MM.1S (cell line): ENCODE measurements at regions not wholly inside any gene's neighbourhood (a gene's known extent, or its start where the extent isn't known, plus 50 kb on each side); places are given as distances from the start of the nearest gene placed in this dataset.

Source experiments
- DNase-seq: peaks from one replicate; pipeline ENCODE4 v3.0.0-alpha.2; 2015
- H2AFZ ChIP-seq: fragments of 300-600 bp; sonication (generic); 2 replicates; pipeline ENCODE4 v1.6.0; 2016; ENCODE audit warnings: antibody characterized with exemption, low read length
- H3F3A ChIP-seq: fragments of 300-600 bp; sonication (generic); 2 replicates; pipeline ENCODE4 v1.6.1; 2016; ENCODE audit warnings: mild to moderate bottlenecking, antibody characterized with exemption, low read length, moderate library complexity, mixed read lengths; ENCODE audit not compliant: insufficient read depth
- H3K27ac ChIP-seq: fragments of 300-600 bp; sonication (generic); 2 replicates; pipeline ENCODE4 v1.5.1; 2016; ENCODE audit warnings: mild to moderate bottlenecking, low read length
- H3K27me3 ChIP-seq: fragments of 300-600 bp; sonication (generic); replicated peaks from 2 replicates; pipeline ENCODE4 v1.6.0; 2016; ENCODE audit warnings: low read length; ENCODE audit not compliant: insufficient read depth
- H3K36me3 ChIP-seq: fragments of 300-600 bp; sonication (generic); replicated peaks from 2 replicates; pipeline ENCODE4 v1.6.1; 2016; ENCODE audit warnings: mild to moderate bottlenecking, low read length, mixed read lengths; ENCODE audit not compliant: insufficient read depth
- H3K4me1 ChIP-seq: fragments of 300-600 bp; sonication (generic); 2 replicates; pipeline ENCODE4 v1.6.1; 2016; ENCODE audit warnings: low read length, mixed read lengths
- H3K4me2 ChIP-seq: fragments of 300-600 bp; sonication (generic); 2 replicates; pipeline ENCODE4 v1.6.0; 2016; ENCODE audit warnings: low read depth, low read length
- H3K4me3 ChIP-seq: fragments of 300-600 bp; sonication (generic); 2 replicates; pipeline ENCODE4 v1.5.1; 2016; ENCODE audit warnings: low read length, mixed read lengths
- H3K79me2 ChIP-seq: fragments of 300-600 bp; sonication (generic); 2 replicates; pipeline ENCODE4 v1.6.1; 2016; ENCODE audit warnings: mixed run types, low read length, mixed read lengths
- H3K9ac ChIP-seq: fragments of 300-600 bp; sonication (generic); 2 replicates; pipeline ENCODE4 v1.6.1; 2016; ENCODE audit warnings: low read length, mixed read lengths
- H3K9me2 ChIP-seq: fragments of 300-600 bp; sonication (generic); replicated peaks from 2 replicates; pipeline ENCODE4 v1.6.1; 2016; ENCODE audit warnings: mild to moderate bottlenecking, low read length, mixed read lengths; ENCODE audit not compliant: insufficient read depth
- H3K9me3 ChIP-seq: fragments of 300-600 bp; sonication (generic); replicated peaks from 2 replicates; pipeline ENCODE4 v1.6.1; 2016; ENCODE audit warnings: mild to moderate bottlenecking, low read length, mixed read lengths; ENCODE audit not compliant: insufficient read depth
- H4K20me1 ChIP-seq: fragments of 300-600 bp; sonication (generic); 2 replicates; pipeline ENCODE4 v1.6.1; 2016; ENCODE audit warnings: mild to moderate bottlenecking, low read length, moderate library complexity, mixed read lengths; ENCODE audit not compliant: insufficient read depth
- CTCF ChIP-seq: fragments of 300-600 bp; sonication (generic); IDR thresholded peaks from 2 replicates; pipeline ENCODE4 v1.5.1; 2016; ENCODE audit warnings: antibody characterized with exemption, low read length, mixed read lengths
- EZH2 ChIP-seq: fragments of 300-600 bp; sonication (generic); optimal IDR thresholded peaks from 2 replicates; pipeline ENCODE3; 2017; ENCODE audit warnings: low read depth, mild to moderate bottlenecking, antibody characterized with exemption, low read length, mixed read lengths
- EZH2phosphoT487 ChIP-seq: fragments of 300-600 bp; sonication (generic); IDR thresholded peaks from 2 replicates; pipeline ENCODE4 v1.6.1; 2018; ENCODE audit warnings: antibody characterized with exemption, low read length

- no peaks in the 10 kb centered on the region for H3F3A ChIP-seq
- no peak overlapping the region for H3K4me3 ChIP-seq
- no peak overlapping the region for H3K4me2 ChIP-seq
- H2AFZ ChIP-seq, result no peak overlapping the region
- no peak for DNase-seq
- no peaks in the 10 kb centered on the region for H4K20me1 ChIP-seq
- no peak overlapping the region for H3K27ac ChIP-seq
- no peak overlapping the region for H3K9ac ChIP-seq
- H3K79me2 ChIP-seq, result no peaks in the 10 kb centered on the region
- H3K36me3 ChIP-seq, result no peaks in the 10 kb centered on the region
- no peaks in the 10 kb centered on the region for H3K9me3 ChIP-seq
- TF ChIP-seq CTCF (no peak), EZH2 (no peak), EZH2phosphoT487 (no peak)
- H3K9me2 ChIP-seq, result no peaks in the 10 kb centered on the region
- no peaks in the 10 kb centered on the region for H3K4me1 ChIP-seq
- no peaks in the 10 kb centered on the region for H3K27me3 ChIP-seq
These were observed 165.0 kb downstream of the LNPK start for GRCh38 chr2:175837046-175837445.

GRCh38 chr2:175836361-175836760, 165.7 kb downstream of the LNPK start:
- Histone ChIP-seq H3K9ac (no peak overlapping the region), H3K36me3 (no peaks in the 10 kb centered on the region), H4K20me1 (no peaks in the 10 kb centered on the region), H3K27ac (no peak overlapping the region), H2AFZ (no peak overlapping the region), H3K4me1 (no peaks in the 10 kb centered on the region), H3F3A (no peaks in the 10 kb centered on the region), H3K27me3 (no peaks in the 10 kb centered on the region), H3K9me3 (no peaks in the 10 kb centered on the region), H3K4me3 (no peak overlapping the region), H3K9me2 (no peaks in the 10 kb centered on the region), H3K4me2 (no peak overlapping the region), H3K79me2 (no peaks in the 10 kb centered on the region)
- no peak for TF ChIP-seq CTCF
- no peak for TF ChIP-seq EZH2phosphoT487
- no peak for TF ChIP-seq EZH2
- no peak for DNase-seq

GRCh38 chr2:175834477-175834876, 167.6 kb downstream of the LNPK start:
- H3K4me2 ChIP-seq, result no peak overlapping the region
- no peaks in the 10 kb centered on the region for H4K20me1 ChIP-seq
- H3F3A ChIP-seq, result no peaks in the 10 kb centered on the region
- H3K36me3 ChIP-seq, result no peaks in the 10 kb centered on the region
- no peak for TF ChIP-seq CTCF
- no peak for TF ChIP-seq EZH2
- no peak for TF ChIP-seq EZH2phosphoT487
- H3K9me2 ChIP-seq, result no peaks in the 10 kb centered on the region
- H3K4me3 ChIP-seq, result no peak overlapping the region
- no peak overlapping the region for H3K9ac ChIP-seq
- no peaks in the 10 kb centered on the region for H3K27me3 ChIP-seq
- H3K79me2 ChIP-seq, result no peaks in the 10 kb centered on the region
- H3K4me1 ChIP-seq, result no peaks in the 10 kb centered on the region
- no peak overlapping the region for H3K27ac ChIP-seq
- DNase-seq, result no peak
- no peaks in the 10 kb centered on the region for H3K9me3 ChIP-seq
- no peak overlapping the region for H2AFZ ChIP-seq
